ENCODE measurements at regions not wholly inside any gene's neighbourhood (a gene's known extent, or its start where the extent isn't known, plus 50 kb on each side); places are given as distances from the start of the nearest gene placed in this dataset.

DNA sequence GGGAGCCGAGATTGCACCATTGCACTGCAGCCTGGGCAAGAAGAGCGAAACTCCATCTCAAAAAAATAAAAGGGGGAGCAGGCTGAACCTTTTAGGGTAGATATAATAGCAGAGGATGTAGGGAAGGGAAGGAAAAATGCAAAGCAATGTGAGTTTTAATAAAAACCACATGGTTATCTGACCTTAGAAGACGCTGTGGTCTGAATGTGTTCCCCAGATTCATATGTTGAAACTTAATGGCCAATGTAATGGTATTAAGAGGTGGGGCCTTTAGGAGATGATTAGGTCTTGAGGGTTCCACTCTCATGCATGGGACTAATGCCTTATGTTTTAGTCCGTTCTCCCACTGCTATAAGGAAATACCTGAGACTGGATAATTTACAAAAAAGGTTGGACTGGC, 114.1 kb upstream of the STX18 start:
- TF ChIP-seq EP300 (IDR thresholded peaks at IDR 0.05) (no peak), POLR2AphosphoS5 (IDR thresholded peaks at IDR 0.05) (no peak), POLR2A (IDR thresholded peaks at IDR 0.05) (no peak)
- TF ChIP-seq, protein P1, sequence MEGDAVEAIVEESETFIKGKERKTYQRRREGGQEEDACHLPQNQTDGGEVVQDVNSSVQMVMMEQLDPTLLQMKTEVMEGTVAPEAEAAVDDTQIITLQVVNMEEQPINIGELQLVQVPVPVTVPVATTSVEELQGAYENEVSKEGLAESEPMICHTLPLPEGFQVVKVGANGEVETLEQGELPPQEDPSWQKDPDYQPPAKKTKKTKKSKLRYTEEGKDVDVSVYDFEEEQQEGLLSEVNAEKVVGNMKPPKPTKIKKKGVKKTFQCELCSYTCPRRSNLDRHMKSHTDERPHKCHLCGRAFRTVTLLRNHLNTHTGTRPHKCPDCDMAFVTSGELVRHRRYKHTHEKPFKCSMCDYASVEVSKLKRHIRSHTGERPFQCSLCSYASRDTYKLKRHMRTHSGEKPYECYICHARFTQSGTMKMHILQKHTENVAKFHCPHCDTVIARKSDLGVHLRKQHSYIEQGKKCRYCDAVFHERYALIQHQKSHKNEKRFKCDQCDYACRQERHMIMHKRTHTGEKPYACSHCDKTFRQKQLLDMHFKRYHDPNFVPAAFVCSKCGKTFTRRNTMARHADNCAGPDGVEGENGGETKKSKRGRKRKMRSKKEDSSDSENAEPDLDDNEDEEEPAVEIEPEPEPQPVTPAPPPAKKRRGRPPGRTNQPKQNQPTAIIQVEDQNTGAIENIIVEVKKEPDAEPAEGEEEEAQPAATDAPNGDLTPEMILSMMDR (IDR thresholded peaks at IDR 0.05) = no peak

Data from stomach (tissue), 4 donors.